Smooth muscle cell (in vitro differentiated cells): ENCODE measurements at regions not wholly inside any gene's neighbourhood (a gene's known extent, or its start where the extent isn't known, plus 50 kb on each side); places are given as distances from the start of the nearest gene placed in this dataset.

Experiments used
- DNase-seq: peaks from one replicate; lab custom pipeline; 2025; ENCODE audit not compliant: unreplicated experiment; lab: John Stamatoyannopoulos, UW
- H2AFZ ChIP-seq: fragments of 200-600 bp; sonication (generic); 2 replicates; pipeline ENCODE4 v1.6.0; 2016; ENCODE audit warnings: antibody characterized with exemption, low read depth, mild to moderate bottlenecking
- H3F3A ChIP-seq: fragments of 200-600 bp; sonication (generic); 2 replicates; pipeline ENCODE4 v1.6.0; 2017; ENCODE audit warnings: antibody characterized with exemption, low read depth
- H3K27ac ChIP-seq: fragments of 200-600 bp; sonication (generic); 2 replicates; pipeline ENCODE4 v1.5.1; 2016; ENCODE audit warnings: low read depth, mild to moderate bottlenecking
- H3K27me3 ChIP-seq: fragments of 200-600 bp; sonication (generic); 2 replicates; pipeline ENCODE4 v1.6.1; 2016; ENCODE audit warnings: low read depth, mild to moderate bottlenecking
- H3K36me3 ChIP-seq: fragments of 200-600 bp; sonication (generic); 2 replicates; pipeline ENCODE4 v1.5.1; 2016; ENCODE audit warnings: low read depth
- H3K4me1 ChIP-seq: fragments of 200-600 bp; sonication (generic); 2 replicates; pipeline ENCODE4 v1.5.1; 2016; ENCODE audit warnings: low read depth
- H3K4me2 ChIP-seq: fragments of 200-600 bp; sonication (generic); 2 replicates; pipeline ENCODE4 v1.6.0; 2016; ENCODE audit warnings: mild to moderate bottlenecking
- H3K4me3 ChIP-seq: fragments of 200-600 bp; sonication (generic); 2 replicates; pipeline ENCODE4 v1.5.1; 2016; ENCODE audit warnings: mild to moderate bottlenecking
- H3K79me2 ChIP-seq: fragments of 200-600 bp; sonication (generic); 2 replicates; pipeline ENCODE4 v1.6.0; 2016; ENCODE audit warnings: low read depth, mild to moderate bottlenecking
- H3K9ac ChIP-seq: fragments of 200-600 bp; sonication (generic); 2 replicates; pipeline ENCODE4 v1.6.0; 2016; ENCODE audit warnings: low read depth
- H3K9me3 ChIP-seq: fragments of 200-600 bp; sonication (generic); replicated peaks from 2 replicates; pipeline ENCODE4 v1.5.1; 2016; ENCODE audit warnings: low read depth
- H4K20me1 ChIP-seq: fragments of 200-600 bp; sonication (generic); 2 replicates; pipeline ENCODE4 v1.6.0; 2016; ENCODE audit warnings: low read depth
- CTCF ChIP-seq: fragments of 200-600 bp; sonication (generic); IDR thresholded peaks from 2 replicates; pipeline ENCODE4 v1.5.1; 2017; ENCODE audit warnings: borderline replicate concordance, mild to moderate bottlenecking, antibody characterized with exemption; ENCODE audit not compliant: insufficient read depth, poor library complexity, severe bottlenecking
- WGBS: methylation state at CpG from one replicate; pipeline ENCODE4 v1.1.7; 2016; ENCODE audit warnings: low lambda C conversion rate; 5-methylcytosine and 5-hydroxymethylcytosine counted together

- 89% methylated on average over 4 of the region's 4 CpGs for WGBS
- H3K4me2 ChIP-seq: no peak overlapping the region
- no peaks in the 10 kb centered on the region for H4K20me1 ChIP-seq
- no peak overlapping the region for H3K9ac ChIP-seq
- no peaks in the 10 kb centered on the region for H3K9me3 ChIP-seq
- no peak for TF ChIP-seq CTCF
- no peak for DNase-seq
- H3K4me1 ChIP-seq: no peaks in the 10 kb centered on the region
- H3K4me3 ChIP-seq: no peak overlapping the region
- H3K79me2 ChIP-seq: no peaks in the 10 kb centered on the region
- H3K36me3 ChIP-seq: no peaks in the 10 kb centered on the region
- H2AFZ ChIP-seq: no peak overlapping the region
- H3F3A ChIP-seq: no peaks in the 10 kb centered on the region
- no peak overlapping the region for H3K27ac ChIP-seq
- H3K27me3 ChIP-seq: no peaks in the 10 kb centered on the region
Observed at GRCh38 chr4:123966990-123967769, 570.6 kb downstream of the SPRY1 start.

GRCh38 chr4:123972031-123972430 is 575.4 kb downstream of the SPRY1 start:
- Histone ChIP-seq H3K4me2 (no peak overlapping the region), H4K20me1 (no peaks in the 10 kb centered on the region), H3K27me3 (no peaks in the 10 kb centered on the region), H3F3A (no peaks in the 10 kb centered on the region), H3K27ac (no peak overlapping the region), H3K9me3 (peaks cover 8% of the 10 kb centered on the region), H3K4me3 (no peak overlapping the region), H3K36me3 (no peaks in the 10 kb centered on the region), H3K79me2 (no peaks in the 10 kb centered on the region), H3K4me1 (peaks cover 10% of the 10 kb centered on the region), H2AFZ (no peak overlapping the region), H3K9ac (no peak overlapping the region)
- TF ChIP-seq CTCF: no peak
- DNase-seq: no peak
- WGBS: 91% methylated on average over 1 of the region's 1 CpG

- Histone ChIP-seq H3K36me3 (peaks cover 3% of the 10 kb centered on the region), H3K79me2 (no peaks in the 10 kb centered on the region), H2AFZ (no peak overlapping the region), H4K20me1 (no peaks in the 10 kb centered on the region), H3K9me3 (peaks cover 8% of the 10 kb centered on the region), H3K27ac (no peak overlapping the region), H3K4me2 (no peak overlapping the region), H3F3A (no peaks in the 10 kb centered on the region), H3K27me3 (no peaks in the 10 kb centered on the region), H3K9ac (no peak overlapping the region), H3K4me3 (no peak overlapping the region), H3K4me1 (peaks cover 21% of the 10 kb centered on the region)
- DNase-seq: no peak
- TF ChIP-seq CTCF: no peak
- WGBS: 78% methylated on average over 2 of the region's 2 CpGs
Observed at GRCh38 chr4:123974386-123975149, 578.0 kb downstream of the SPRY1 start.
